Sigmoid colon (tissue), 3 donors: ENCODE measurements at regions not wholly inside any gene's neighbourhood (a gene's known extent, or its start where the extent isn't known, plus 50 kb on each side); places are given as distances from the start of the nearest gene placed in this dataset.

ENCODE experiments used
- CTCF ChIP-seq, 4 experiments: fragments of 450-650 bp in 3 of 4; fragments of 200-600 bp in 1 of 4; IDR thresholded peaks; one replicate each; pipeline ENCODE4 v1.5.1; 2016 to 2019; ENCODE audit warnings: antibody characterized with exemption in 4 of 4, mild to moderate bottlenecking in 3 of 4, moderate library complexity in 2 of 4
- POLR2A ChIP-seq, 2 donors: fragments of 450-650 bp; IDR thresholded peaks; one replicate each; pipeline ENCODE4 v1.6.1; 2016; ENCODE audit warnings: antibody characterized with exemption in 2 of 2, mild to moderate bottlenecking in 2 of 2, moderate library complexity in 2 of 2

- TF ChIP-seq CTCF (IDR thresholded peaks at IDR 0.05) (no peak), POLR2A (IDR thresholded peaks at IDR 0.05) (no peak)
These were observed 217.1 kb upstream of the DPP6 start for GRCh38 chr7:153835103-153835502.
